SU-DHL-6 (cell line): ENCODE measurements at regions not wholly inside any gene's neighbourhood (a gene's known extent, or its start where the extent isn't known, plus 50 kb on each side); places are given as distances from the start of the nearest gene placed in this dataset.

ENCODE experiments used
- CTCF ChIP-seq: fragments of 200-600 bp; sonication (generic); IDR thresholded peaks from one replicate; pipeline ENCODE4 v1.5.1; 2017; ENCODE audit warnings: antibody characterized with exemption, mild to moderate bottlenecking, low read length, moderate library complexity; ENCODE audit not compliant: insufficient read depth, poor library complexity, severe bottlenecking
- EZH2phosphoT487 ChIP-seq: fragments of 200-600 bp; sonication (generic), shearing (Covaris generic); conservative IDR thresholded peaks from 2 replicates; pipeline ENCODE4 v1.6.1; 2018; ENCODE audit warnings: mild to moderate bottlenecking, antibody characterized with exemption, low read length, moderate library complexity, mixed read lengths

GRCh38 chr9:29001006-29001405, 1427.7 kb upstream of the C9orf72 start:
- TF ChIP-seq CTCF (no peak), EZH2phosphoT487 (no peak)
